ENCODE measurements at regions not wholly inside any gene's neighbourhood (a gene's known extent, or its start where the extent isn't known, plus 50 kb on each side); places are given as distances from the start of the nearest gene placed in this dataset.

GRCh38 chr16:27727941-27728340 lies 178.0 kb downstream of the KATNIP start:
- Histone ChIP-seq H4K8ac (ENCODE audit: low read depth in 2 of 2, low read length in 2 of 2) (no peak overlapping the region), H3K4ac (ENCODE audit: low read depth, low read length) (no peak overlapping the region), H2BK20ac (ENCODE audit: low read depth, low read length) (no peak overlapping the region), H3K14ac (replicated peaks; ENCODE audit: low read depth, low read length) (no peak overlapping the region), H2AK9ac (replicated peaks; ENCODE audit: low read depth, low read length, poor library complexity) (no peak overlapping the region), H3K9me3 (ENCODE audit: control insufficient read depth, insufficient read depth, low read length) (no peaks in the 10 kb centered on the region), H4K5ac (ENCODE audit: low read depth, low read length) (no peak overlapping the region), H3K4me1 (ENCODE audit: control insufficient read depth, insufficient read depth, low read length) (peaks cover 7% of the 10 kb centered on the region), H3K23ac (ENCODE audit: low read depth, low read length) (no peak overlapping the region), H4K91ac (ENCODE audit: insufficient read depth, low read depth, low read length) (no peak overlapping the region), H2AK5ac (ENCODE audit: low read depth, low read length) (no peak overlapping the region), H3K9ac (ENCODE audit: low read depth, low read length) (no peak overlapping the region), H3K79me1 (ENCODE audit: low read depth in 1 of 2, low read length in 2 of 2) (no peaks in the 10 kb centered on the region), H3K18ac (ENCODE audit: low read depth, low read length) (no peak overlapping the region), H2BK15ac (ENCODE audit: low read depth, low read length) (no peak overlapping the region), H3K56ac (ENCODE audit: extremely low read depth, insufficient read depth, low read length) (no peak overlapping the region), H3K27me3 (ENCODE audit: control insufficient read depth, insufficient read depth, low read length) (no peaks in the 10 kb centered on the region), H3K9me1 (ENCODE audit: insufficient read depth, low read length) (0 out of 2 replicates have a peak, but pooled peaks cover 4% of the 10 kb centered on the region), H4K20me1 (ENCODE audit: insufficient read depth, low read length) (no peaks in the 10 kb centered on the region), H2BK120ac (ENCODE audit: low read depth, low read length) (no peak overlapping the region), H3K36me3 (ENCODE audit: control insufficient read depth, insufficient read depth, low read length) (peaks cover 11% of the 10 kb centered on the region; the same call in 1 of the 2 replicates), H3K27ac (ENCODE audit: insufficient read depth, low read length) (no peak overlapping the region), H2AFZ (replicated peaks; ENCODE audit: low read length, poor library complexity) (no peak overlapping the region), H2BK5ac (ENCODE audit: low read depth, low read length, poor library complexity, severe bottlenecking) (no peak overlapping the region), H3K4me3 (ENCODE audit: insufficient read depth, low read depth, low read length) (no peak overlapping the region), H3K4me2 (ENCODE audit: low read depth, low read length) (no peak overlapping the region)
- ChIA-PET CTCF (no interaction called here), POLR2A (ENCODE audit: unreplicated experiment) (no interaction called here)
- dilution Hi-C loops (cut with HindIII; ENCODE audit: low sequenced_read_pairs, unreplicated experiment) (no loop called here), in situ Hi-C loops (cut with MboI; ENCODE audit: low sequenced_read_pairs) (no loop called here), intact Hi-C loops (cut with micrococcal nuclease) (no loop called here)
- 85% methylated on average over 5 of the region's 6 CpGs; no CpG with 5 or more reads in 1 of the 2 experiments for WGBS, 2 experiments (ENCODE audit: extremely low coverage in 2 of 2, insufficient read length in 1 of 2)
- BruUV-seq (replicated peaks), result no TSS peak
- ATAC-seq (ENCODE audit: low read depth), result no peak
- no peak for DNase-seq
- TF ChIP-seq SMC3 (IDR thresholded peaks at IDR 0.05; ENCODE audit: low read depth, low read length) (no peak), MAZ (IDR thresholded peaks at IDR 0.05; ENCODE audit: borderline replicate concordance, low read depth, low read length) (no peak), RCOR1 (IDR thresholded peaks at IDR 0.05; ENCODE audit: insufficient replicate concordance, low read length) (no peak), MAFK (IDR thresholded peaks at IDR 0.05; ENCODE audit: low read depth, low read length) (no peak), POLR2A (IDR thresholded peaks at IDR 0.05; ENCODE audit: low read depth, low read length) (no peak), MXI1 (IDR thresholded peaks at IDR 0.05; ENCODE audit: borderline replicate concordance, low read depth, low read length) (no peak), ELK1 (IDR thresholded peaks at IDR 0.05; ENCODE audit: borderline replicate concordance, low read depth, low read length) (no peak), BHLHE40 (IDR thresholded peaks at IDR 0.05; ENCODE audit: low read depth, low read length) (no peak), RFX5 (IDR thresholded peaks at IDR 0.05; ENCODE audit: low read depth, low read length) (no peak), USF2 (IDR thresholded peaks at IDR 0.05; ENCODE audit: low read depth, low read length) (no peak), RAD21 (IDR thresholded peaks at IDR 0.05; ENCODE audit: low read length) (no peak), NFE2L2 (IDR thresholded peaks at IDR 0.05; ENCODE audit: low read depth, low read length) (no peak)

Data from IMR-90 (cell line).